Lower leg skin (tissue), 3 donors: ENCODE measurements at regions not wholly inside any gene's neighbourhood (a gene's known extent, or its start where the extent isn't known, plus 50 kb on each side); places are given as distances from the start of the nearest gene placed in this dataset.

Experiments used
- POLR2A ChIP-seq, 2 donors: fragments of 450-650 bp; IDR thresholded peaks; one replicate each; pipeline ENCODE4 v1.6.1; 2016 to 2017; ENCODE audit warnings: antibody characterized with exemption in 2 of 2, mild to moderate bottlenecking in 1 of 2, moderate library complexity in 1 of 2
- TF ChIP-seq, protein P1 (sequence below), 3 donors: fragments of 450-650 bp; IDR thresholded peaks; one replicate each; pipeline ENCODE4 v1.5.1; 2016; ENCODE audit warnings: antibody characterized with exemption in 3 of 3, mild to moderate bottlenecking in 3 of 3, moderate library complexity in 2 of 3

DNA sequence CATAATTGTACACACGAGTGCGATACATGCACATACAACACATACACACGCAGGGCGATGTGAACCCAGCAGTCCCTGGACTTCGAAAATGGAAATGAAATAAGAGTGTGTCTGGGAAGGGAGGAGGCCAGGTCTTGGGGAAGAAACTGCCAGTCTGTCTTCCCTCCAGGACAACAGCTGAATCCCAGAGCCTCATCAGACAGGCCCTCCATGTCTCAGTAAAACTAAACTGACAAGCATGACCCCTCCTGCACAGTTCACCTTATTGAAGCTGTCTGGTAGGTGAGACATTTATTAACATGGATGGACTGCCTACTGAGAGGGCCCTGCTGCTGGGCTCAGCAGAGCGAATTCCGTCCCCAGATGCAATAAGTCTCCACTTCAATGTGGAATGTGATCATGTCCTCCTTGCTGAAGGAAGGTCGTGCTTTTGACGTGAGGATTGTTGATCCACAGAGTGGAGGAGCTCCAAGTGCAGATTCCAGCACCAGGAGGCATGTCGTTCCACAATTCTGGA, 117.4 kb downstream of the SOX9 start:
- no peak for TF ChIP-seq POLR2A (IDR thresholded peaks at IDR 0.05)
- TF ChIP-seq, protein P1, sequence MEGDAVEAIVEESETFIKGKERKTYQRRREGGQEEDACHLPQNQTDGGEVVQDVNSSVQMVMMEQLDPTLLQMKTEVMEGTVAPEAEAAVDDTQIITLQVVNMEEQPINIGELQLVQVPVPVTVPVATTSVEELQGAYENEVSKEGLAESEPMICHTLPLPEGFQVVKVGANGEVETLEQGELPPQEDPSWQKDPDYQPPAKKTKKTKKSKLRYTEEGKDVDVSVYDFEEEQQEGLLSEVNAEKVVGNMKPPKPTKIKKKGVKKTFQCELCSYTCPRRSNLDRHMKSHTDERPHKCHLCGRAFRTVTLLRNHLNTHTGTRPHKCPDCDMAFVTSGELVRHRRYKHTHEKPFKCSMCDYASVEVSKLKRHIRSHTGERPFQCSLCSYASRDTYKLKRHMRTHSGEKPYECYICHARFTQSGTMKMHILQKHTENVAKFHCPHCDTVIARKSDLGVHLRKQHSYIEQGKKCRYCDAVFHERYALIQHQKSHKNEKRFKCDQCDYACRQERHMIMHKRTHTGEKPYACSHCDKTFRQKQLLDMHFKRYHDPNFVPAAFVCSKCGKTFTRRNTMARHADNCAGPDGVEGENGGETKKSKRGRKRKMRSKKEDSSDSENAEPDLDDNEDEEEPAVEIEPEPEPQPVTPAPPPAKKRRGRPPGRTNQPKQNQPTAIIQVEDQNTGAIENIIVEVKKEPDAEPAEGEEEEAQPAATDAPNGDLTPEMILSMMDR (IDR thresholded peaks at IDR 0.05) = no peak
